Esophagus muscularis mucosa (tissue), 3 donors: ENCODE measurements at regions not wholly inside any gene's neighbourhood (a gene's known extent, or its start where the extent isn't known, plus 50 kb on each side); places are given as distances from the start of the nearest gene placed in this dataset.

Source experiments
- POLR2A ChIP-seq: fragments of 450-650 bp; IDR thresholded peaks from one replicate; pipeline ENCODE4 v1.6.1; 2017; ENCODE audit warnings: antibody characterized with exemption, moderate library complexity, mild to moderate bottlenecking, low read depth
- POLR2AphosphoS5 ChIP-seq, 2 donors: sonication (generic); formaldehyde crosslinking; IDR thresholded peaks; one replicate each; pipeline ENCODE4 v1.6.1; 2017; ENCODE audit warnings: antibody characterized with exemption in 2 of 2
- TF ChIP-seq, protein P1 (sequence below), 3 experiments: fragments of 200-600 bp in 2 of 3; fragments of 450-650 bp in 1 of 3; sonication (generic) in 2 of 3; IDR thresholded peaks; one replicate each; pipeline ENCODE4 v1.5.1; 2017 to 2019; ENCODE audit warnings: antibody characterized with exemption in 3 of 3, mild to moderate bottlenecking in 2 of 3, moderate library complexity in 1 of 3

GRCh38 chr22:48960980-48961660 lies 866.6 kb downstream of the BRD1 start:
- TF ChIP-seq, protein P1, sequence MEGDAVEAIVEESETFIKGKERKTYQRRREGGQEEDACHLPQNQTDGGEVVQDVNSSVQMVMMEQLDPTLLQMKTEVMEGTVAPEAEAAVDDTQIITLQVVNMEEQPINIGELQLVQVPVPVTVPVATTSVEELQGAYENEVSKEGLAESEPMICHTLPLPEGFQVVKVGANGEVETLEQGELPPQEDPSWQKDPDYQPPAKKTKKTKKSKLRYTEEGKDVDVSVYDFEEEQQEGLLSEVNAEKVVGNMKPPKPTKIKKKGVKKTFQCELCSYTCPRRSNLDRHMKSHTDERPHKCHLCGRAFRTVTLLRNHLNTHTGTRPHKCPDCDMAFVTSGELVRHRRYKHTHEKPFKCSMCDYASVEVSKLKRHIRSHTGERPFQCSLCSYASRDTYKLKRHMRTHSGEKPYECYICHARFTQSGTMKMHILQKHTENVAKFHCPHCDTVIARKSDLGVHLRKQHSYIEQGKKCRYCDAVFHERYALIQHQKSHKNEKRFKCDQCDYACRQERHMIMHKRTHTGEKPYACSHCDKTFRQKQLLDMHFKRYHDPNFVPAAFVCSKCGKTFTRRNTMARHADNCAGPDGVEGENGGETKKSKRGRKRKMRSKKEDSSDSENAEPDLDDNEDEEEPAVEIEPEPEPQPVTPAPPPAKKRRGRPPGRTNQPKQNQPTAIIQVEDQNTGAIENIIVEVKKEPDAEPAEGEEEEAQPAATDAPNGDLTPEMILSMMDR (IDR thresholded peaks at IDR 0.05): no peak
- no peak for TF ChIP-seq POLR2AphosphoS5 (IDR thresholded peaks at IDR 0.05)
- TF ChIP-seq POLR2A: no peak
